HEK293 (cell line): ENCODE measurements at regions not wholly inside any gene's neighbourhood (a gene's known extent, or its start where the extent isn't known, plus 50 kb on each side); places are given as distances from the start of the nearest gene placed in this dataset.

Experiments
- HIC1 ChIP-seq: fragments of 450-650 bp; formaldehyde crosslinking; IDR thresholded peaks from 2 replicates; pipeline ENCODE4 v1.5.1; 2016; ENCODE audit warnings: missing biosample characterization, missing genetic modification characterization
- HOXA7 ChIP-seq: sonication (generic); formaldehyde crosslinking; IDR thresholded peaks from 2 replicates; pipeline ENCODE4 v1.8.1; 2022; ENCODE audit warnings: missing genetic modification reagents, borderline replicate concordance
- YY1 ChIP-seq: fragments of 450-650 bp; formaldehyde crosslinking; IDR thresholded peaks from 2 replicates; pipeline ENCODE4 v1.5.1; 2018; ENCODE audit warnings: missing biosample characterization, missing genetic modification characterization
- ZBTB48 ChIP-seq: fragments of 450-650 bp; formaldehyde crosslinking; IDR thresholded peaks from 2 replicates; pipeline ENCODE4 v1.5.1; 2016; ENCODE audit warnings: missing biosample characterization, missing genetic modification characterization
- ZNF24 ChIP-seq: fragments of 450-650 bp; formaldehyde crosslinking; IDR thresholded peaks from 2 replicates; pipeline ENCODE4 v1.5.1; 2016; ENCODE audit warnings: missing biosample characterization, missing genetic modification characterization
- TF ChIP-seq, protein P1 (sequence below): fragments of 450-650 bp; formaldehyde crosslinking; IDR thresholded peaks from 2 replicates; pipeline ENCODE4 v1.5.1; 2016; ENCODE audit warnings: missing biosample characterization, missing genetic modification characterization, low read depth
- TF ChIP-seq, protein P2 (sequence below): fragments of 450-650 bp; formaldehyde crosslinking; IDR thresholded peaks from 2 replicates; pipeline ENCODE4 v1.5.1; 2016; ENCODE audit warnings: missing biosample characterization, missing genetic modification characterization
- TF ChIP-seq, protein P3 (sequence below): fragments of 450-650 bp; formaldehyde crosslinking; IDR thresholded peaks from 2 replicates; pipeline ENCODE4 v1.5.1; 2016; ENCODE audit warnings: missing biosample characterization, missing genetic modification characterization

DNA sequence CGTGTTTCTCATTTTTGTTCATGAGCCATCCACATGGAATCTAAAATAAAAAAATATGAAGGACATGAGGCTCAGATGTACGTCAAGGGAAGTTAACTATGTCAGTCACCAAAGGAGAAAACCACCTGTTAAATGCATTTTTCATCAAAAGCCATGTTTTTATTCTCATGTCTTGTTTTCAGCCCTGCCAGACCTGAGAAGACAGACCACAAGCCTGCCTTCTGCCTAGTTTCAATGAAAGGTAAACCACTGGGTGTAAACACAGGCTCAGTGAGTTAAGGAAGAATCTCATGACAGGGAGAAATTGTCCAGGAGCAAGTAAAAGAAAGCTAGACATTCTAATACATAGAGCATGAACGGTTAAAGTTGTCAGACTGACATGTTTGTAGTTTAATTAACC is 52.3 kb upstream of the TNIP3 start:
- TF ChIP-seq, protein P1, sequence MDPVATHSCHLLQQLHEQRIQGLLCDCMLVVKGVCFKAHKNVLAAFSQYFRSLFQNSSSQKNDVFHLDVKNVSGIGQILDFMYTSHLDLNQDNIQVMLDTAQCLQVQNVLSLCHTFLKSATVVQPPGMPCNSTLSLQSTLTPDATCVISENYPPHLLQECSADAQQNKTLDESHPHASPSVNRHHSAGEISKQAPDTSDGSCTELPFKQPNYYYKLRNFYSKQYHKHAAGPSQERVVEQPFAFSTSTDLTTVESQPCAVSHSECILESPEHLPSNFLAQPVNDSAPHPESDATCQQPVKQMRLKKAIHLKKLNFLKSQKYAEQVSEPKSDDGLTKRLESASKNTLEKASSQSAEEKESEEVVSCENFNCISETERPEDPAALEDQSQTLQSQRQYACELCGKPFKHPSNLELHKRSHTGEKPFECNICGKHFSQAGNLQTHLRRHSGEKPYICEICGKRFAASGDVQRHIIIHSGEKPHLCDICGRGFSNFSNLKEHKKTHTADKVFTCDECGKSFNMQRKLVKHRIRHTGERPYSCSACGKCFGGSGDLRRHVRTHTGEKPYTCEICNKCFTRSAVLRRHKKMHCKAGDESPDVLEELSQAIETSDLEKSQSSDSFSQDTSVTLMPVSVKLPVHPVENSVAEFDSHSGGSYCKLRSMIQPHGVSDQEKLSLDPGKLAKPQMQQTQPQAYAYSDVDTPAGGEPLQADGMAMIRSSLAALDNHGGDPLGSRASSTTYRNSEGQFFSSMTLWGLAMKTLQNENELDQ (tag by site-specific recombination), result no peak
- TF ChIP-seq ZNF24 (tag by site-specific recombination) (no peak), HOXA7 (no peak), YY1 (tag by site-specific recombination) (no peak), ZBTB48 (tag by site-specific recombination) (no peak), HIC1 (tag by site-specific recombination) (no peak)
- TF ChIP-seq, protein P2, sequence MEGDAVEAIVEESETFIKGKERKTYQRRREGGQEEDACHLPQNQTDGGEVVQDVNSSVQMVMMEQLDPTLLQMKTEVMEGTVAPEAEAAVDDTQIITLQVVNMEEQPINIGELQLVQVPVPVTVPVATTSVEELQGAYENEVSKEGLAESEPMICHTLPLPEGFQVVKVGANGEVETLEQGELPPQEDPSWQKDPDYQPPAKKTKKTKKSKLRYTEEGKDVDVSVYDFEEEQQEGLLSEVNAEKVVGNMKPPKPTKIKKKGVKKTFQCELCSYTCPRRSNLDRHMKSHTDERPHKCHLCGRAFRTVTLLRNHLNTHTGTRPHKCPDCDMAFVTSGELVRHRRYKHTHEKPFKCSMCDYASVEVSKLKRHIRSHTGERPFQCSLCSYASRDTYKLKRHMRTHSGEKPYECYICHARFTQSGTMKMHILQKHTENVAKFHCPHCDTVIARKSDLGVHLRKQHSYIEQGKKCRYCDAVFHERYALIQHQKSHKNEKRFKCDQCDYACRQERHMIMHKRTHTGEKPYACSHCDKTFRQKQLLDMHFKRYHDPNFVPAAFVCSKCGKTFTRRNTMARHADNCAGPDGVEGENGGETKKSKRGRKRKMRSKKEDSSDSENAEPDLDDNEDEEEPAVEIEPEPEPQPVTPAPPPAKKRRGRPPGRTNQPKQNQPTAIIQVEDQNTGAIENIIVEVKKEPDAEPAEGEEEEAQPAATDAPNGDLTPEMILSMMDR (tag by site-specific recombination), result no peak
- TF ChIP-seq, protein P3, sequence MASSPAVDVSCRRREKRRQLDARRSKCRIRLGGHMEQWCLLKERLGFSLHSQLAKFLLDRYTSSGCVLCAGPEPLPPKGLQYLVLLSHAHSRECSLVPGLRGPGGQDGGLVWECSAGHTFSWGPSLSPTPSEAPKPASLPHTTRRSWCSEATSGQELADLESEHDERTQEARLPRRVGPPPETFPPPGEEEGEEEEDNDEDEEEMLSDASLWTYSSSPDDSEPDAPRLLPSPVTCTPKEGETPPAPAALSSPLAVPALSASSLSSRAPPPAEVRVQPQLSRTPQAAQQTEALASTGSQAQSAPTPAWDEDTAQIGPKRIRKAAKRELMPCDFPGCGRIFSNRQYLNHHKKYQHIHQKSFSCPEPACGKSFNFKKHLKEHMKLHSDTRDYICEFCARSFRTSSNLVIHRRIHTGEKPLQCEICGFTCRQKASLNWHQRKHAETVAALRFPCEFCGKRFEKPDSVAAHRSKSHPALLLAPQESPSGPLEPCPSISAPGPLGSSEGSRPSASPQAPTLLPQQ (tag by site-specific recombination), result no peak
